ENCODE measurements at regions not wholly inside any gene's neighbourhood (a gene's known extent, or its start where the extent isn't known, plus 50 kb on each side); places are given as distances from the start of the nearest gene placed in this dataset.

DNA sequence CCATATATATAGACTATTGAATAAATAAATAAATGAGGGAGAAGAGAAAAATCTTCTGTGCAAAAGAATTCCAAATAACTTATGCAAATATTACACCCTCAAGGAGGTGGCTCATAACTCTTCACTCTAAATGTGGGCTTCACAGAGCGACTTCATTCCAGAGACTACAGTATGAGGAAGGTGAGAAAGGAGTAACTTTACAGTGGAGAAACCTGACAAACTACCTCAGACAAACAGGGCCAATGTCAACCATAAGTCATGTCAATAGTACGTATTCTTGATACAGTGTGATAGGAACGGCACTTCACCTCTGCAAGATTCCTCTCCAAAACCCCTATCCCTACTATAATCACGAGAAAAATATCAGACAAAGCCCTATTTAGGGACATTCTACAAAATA is 158.4 kb upstream of the NAMPT start:
- TF ChIP-seq, protein P1, sequence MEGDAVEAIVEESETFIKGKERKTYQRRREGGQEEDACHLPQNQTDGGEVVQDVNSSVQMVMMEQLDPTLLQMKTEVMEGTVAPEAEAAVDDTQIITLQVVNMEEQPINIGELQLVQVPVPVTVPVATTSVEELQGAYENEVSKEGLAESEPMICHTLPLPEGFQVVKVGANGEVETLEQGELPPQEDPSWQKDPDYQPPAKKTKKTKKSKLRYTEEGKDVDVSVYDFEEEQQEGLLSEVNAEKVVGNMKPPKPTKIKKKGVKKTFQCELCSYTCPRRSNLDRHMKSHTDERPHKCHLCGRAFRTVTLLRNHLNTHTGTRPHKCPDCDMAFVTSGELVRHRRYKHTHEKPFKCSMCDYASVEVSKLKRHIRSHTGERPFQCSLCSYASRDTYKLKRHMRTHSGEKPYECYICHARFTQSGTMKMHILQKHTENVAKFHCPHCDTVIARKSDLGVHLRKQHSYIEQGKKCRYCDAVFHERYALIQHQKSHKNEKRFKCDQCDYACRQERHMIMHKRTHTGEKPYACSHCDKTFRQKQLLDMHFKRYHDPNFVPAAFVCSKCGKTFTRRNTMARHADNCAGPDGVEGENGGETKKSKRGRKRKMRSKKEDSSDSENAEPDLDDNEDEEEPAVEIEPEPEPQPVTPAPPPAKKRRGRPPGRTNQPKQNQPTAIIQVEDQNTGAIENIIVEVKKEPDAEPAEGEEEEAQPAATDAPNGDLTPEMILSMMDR (IDR thresholded peaks at IDR 0.05): no peak
- no peak for TF ChIP-seq POLR2A (IDR thresholded peaks at IDR 0.05)
